ACC112 (cell line): ENCODE measurements at regions not wholly inside any gene's neighbourhood (a gene's known extent, or its start where the extent isn't known, plus 50 kb on each side); places are given as distances from the start of the nearest gene placed in this dataset.

Source experiments
- H2AFZ ChIP-seq: fragments of 200-600 bp; sonication (generic); one replicate; pipeline ENCODE4 v1.6.0; 2017; ENCODE audit warnings: antibody characterized with exemption, low read length; ENCODE audit not compliant: unreplicated experiment
- H3K27ac ChIP-seq: fragments of 200-600 bp; sonication (generic); 2 replicates; pipeline ENCODE4 v1.5.1; 2014; ENCODE audit warnings: low read depth, mild to moderate bottlenecking, antibody characterized with exemption, low read length, moderate library complexity
- H3K27me3 ChIP-seq: fragments of 200-600 bp; sonication (generic); 2 replicates; pipeline ENCODE4 v1.6.1; 2014; ENCODE audit warnings: mild to moderate bottlenecking, antibody characterized with exemption, low read length, moderate library complexity, mixed read lengths; ENCODE audit not compliant: insufficient read depth
- H3K36me3 ChIP-seq: fragments of 200-600 bp; sonication (generic); 2 replicates; pipeline ENCODE4 v1.6.1; 2016; ENCODE audit warnings: mild to moderate bottlenecking, antibody characterized with exemption, low read length, moderate library complexity, mixed read lengths; ENCODE audit not compliant: insufficient read depth
- H3K4me1 ChIP-seq: fragments of 200-600 bp; sonication (generic); one replicate; pipeline ENCODE4 v1.6.1; 2016; ENCODE audit warnings: low read length, mixed read lengths; ENCODE audit not compliant: insufficient read depth, unreplicated experiment, control insufficient read depth
- H3K4me3 ChIP-seq: fragments of 200-600 bp; sonication (generic); 2 replicates; pipeline ENCODE4 v1.5.1; 2014; ENCODE audit warnings: mild to moderate bottlenecking, low read depth, low read length
- H3K79me2 ChIP-seq: fragments of 200-600 bp; sonication (generic); one replicate; pipeline ENCODE4 v1.6.0; 2016; ENCODE audit warnings: low read length; ENCODE audit not compliant: control insufficient read depth, unreplicated experiment, insufficient read depth

GRCh38 chr2:12083713-12084419 is 337.4 kb downstream of the LPIN1 start:
- H3K27ac ChIP-seq: no peak overlapping the region
- H3K4me3 ChIP-seq: no peak overlapping the region
- no peaks in the 10 kb centered on the region for H3K36me3 ChIP-seq
- no peaks in the 10 kb centered on the region for H3K4me1 ChIP-seq
- no peaks in the 10 kb centered on the region for H3K27me3 ChIP-seq
- H3K79me2 ChIP-seq: no peaks in the 10 kb centered on the region
- H2AFZ ChIP-seq: no peak overlapping the region

GRCh38 chr2:12087175-12087574 is 340.7 kb downstream of the LPIN1 start:
- Histone ChIP-seq H3K4me1 (peaks cover 11% of the 10 kb centered on the region), H3K79me2 (no peaks in the 10 kb centered on the region), H3K4me3 (no peak overlapping the region), H2AFZ (no peak overlapping the region), H3K36me3 (no peaks in the 10 kb centered on the region), H3K27me3 (no peaks in the 10 kb centered on the region), H3K27ac (no peak overlapping the region)

- Histone ChIP-seq H3K36me3 (no peaks in the 10 kb centered on the region), H3K79me2 (no peaks in the 10 kb centered on the region), H3K27me3 (no peaks in the 10 kb centered on the region), H3K27ac (no peak overlapping the region), H3K4me1 (peaks cover 11% of the 10 kb centered on the region), H3K4me3 (no peak overlapping the region), H2AFZ (no peak overlapping the region)
Measured at GRCh38 chr2:12087671-12088380, 341.4 kb downstream of the LPIN1 start.

- Histone ChIP-seq H2AFZ (no peak overlapping the region), H3K4me3 (no peak overlapping the region), H3K4me1 (peaks cover 11% of the 10 kb centered on the region), H3K27me3 (no peaks in the 10 kb centered on the region), H3K27ac (no peak overlapping the region), H3K36me3 (no peaks in the 10 kb centered on the region), H3K79me2 (no peaks in the 10 kb centered on the region)
Measured at GRCh38 chr2:12089001-12089400, 342.6 kb downstream of the LPIN1 start.

DNA sequence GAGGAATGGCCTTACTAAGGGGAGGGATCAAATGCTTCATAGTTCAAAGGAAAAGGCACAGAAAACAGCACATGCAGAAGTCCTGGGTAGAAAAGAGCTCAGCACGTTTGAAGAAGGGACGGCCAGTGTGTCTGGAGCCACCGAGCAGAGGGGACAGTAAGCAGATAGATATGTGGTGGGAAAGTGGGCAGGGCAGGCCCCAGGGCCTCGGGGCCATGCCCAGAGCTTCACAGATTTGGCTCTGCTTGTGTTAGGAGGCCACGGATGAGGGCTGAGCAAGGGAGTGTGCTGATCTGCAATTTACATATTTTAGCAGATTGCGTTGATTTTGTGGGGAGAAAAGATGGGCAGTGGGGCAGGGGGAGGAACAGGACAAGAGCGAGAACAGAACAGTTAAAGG is 343.1 kb downstream of the LPIN1 start:
- Histone ChIP-seq H3K4me3 (no peak overlapping the region), H3K79me2 (no peaks in the 10 kb centered on the region), H3K36me3 (no peaks in the 10 kb centered on the region), H3K4me1 (peaks cover 11% of the 10 kb centered on the region), H3K27ac (no peak overlapping the region), H3K27me3 (no peaks in the 10 kb centered on the region), H2AFZ (no peak overlapping the region)

DNA sequence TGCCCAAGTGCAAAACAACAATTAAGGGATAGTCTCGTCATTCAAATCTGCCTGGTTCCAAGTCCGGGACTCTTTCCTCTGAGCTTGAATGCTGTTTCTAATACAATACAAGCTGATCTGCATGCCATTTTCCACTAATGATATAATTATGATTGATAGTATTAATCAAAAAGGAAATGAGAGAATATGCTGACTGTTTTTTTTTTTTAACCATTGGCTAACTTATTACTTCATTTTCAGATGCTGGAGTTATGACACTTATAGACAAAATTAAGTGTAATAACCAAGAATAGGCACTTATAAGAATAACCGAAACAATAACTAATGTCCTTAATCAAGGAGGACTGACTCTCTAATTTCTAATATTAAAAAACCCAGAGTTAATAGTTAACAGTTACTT is 343.6 kb downstream of the LPIN1 start:
- H3K27me3 ChIP-seq: no peaks in the 10 kb centered on the region
- H2AFZ ChIP-seq: no peak overlapping the region
- no peaks in the 10 kb centered on the region for H3K79me2 ChIP-seq
- no peak overlapping the region for H3K27ac ChIP-seq
- no peak overlapping the region for H3K4me3 ChIP-seq
- H3K36me3 ChIP-seq: no peaks in the 10 kb centered on the region
- H3K4me1 ChIP-seq: peaks cover 11% of the 10 kb centered on the region

DNA sequence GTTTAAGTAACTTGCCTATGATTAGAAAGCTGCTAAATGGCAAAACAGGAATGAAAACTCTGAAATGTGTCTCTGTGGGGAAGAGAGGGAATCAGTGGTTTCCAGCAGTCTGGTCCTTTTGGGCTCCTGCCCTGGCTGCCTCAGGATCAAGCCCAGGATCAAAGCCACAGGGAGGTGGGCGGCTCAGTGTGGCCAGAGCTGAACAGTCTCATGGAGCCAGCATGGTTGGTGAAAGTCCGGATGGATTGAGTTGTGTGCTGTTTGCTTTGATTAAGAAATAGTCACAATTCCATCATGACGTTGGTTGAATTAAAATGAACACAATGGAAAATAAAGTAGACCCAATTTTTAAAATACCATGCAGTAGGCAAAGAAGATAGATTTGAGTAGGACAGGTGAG is 344.2 kb downstream of the LPIN1 start:
- H3K27ac ChIP-seq: no peak overlapping the region
- H3K4me3 ChIP-seq: no peak overlapping the region
- H3K79me2 ChIP-seq: no peaks in the 10 kb centered on the region
- H3K27me3 ChIP-seq: no peaks in the 10 kb centered on the region
- H3K4me1 ChIP-seq: peaks cover 11% of the 10 kb centered on the region
- no peaks in the 10 kb centered on the region for H3K36me3 ChIP-seq
- H2AFZ ChIP-seq: no peak overlapping the region

DNA sequence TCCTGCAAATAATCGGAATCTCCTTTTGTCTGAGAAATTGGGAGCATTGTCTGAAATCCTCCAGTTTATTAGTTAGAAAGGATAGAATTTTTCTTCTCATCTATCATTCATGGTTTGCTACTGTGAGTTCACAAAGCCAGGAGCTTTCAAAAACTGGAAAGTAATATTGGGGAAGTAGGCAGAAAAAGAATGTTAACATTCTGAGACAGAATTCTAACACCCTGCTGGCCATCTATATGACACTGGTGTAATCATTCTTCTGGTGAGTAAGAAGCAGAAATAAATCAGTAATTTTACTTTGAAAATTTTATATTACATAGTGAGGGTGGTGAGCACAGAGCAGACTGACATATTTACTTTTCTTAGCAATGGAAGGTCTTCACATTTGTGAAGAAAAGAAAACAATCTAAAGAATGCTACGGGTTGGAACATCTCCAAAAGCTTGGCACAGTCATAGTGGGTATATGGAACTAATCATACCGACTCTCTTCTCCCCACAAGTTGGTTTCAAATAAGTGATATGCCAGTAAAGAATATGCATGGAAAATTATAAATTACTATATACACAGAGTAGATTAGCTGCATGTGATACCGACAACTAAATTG is 344.9 kb downstream of the LPIN1 start:
- Histone ChIP-seq H3K4me3 (no peak overlapping the region), H3K79me2 (no peaks in the 10 kb centered on the region), H3K27ac (no peak overlapping the region)

GRCh38 chr2:12094134-12094533 is 347.7 kb downstream of the LPIN1 start:
- Histone ChIP-seq H2AFZ (no peak overlapping the region), H3K4me3 (no peak overlapping the region), H3K27me3 (no peaks in the 10 kb centered on the region), H3K4me1 (peaks cover 11% of the 10 kb centered on the region), H3K27ac (no peak overlapping the region), H3K36me3 (no peaks in the 10 kb centered on the region), H3K79me2 (no peaks in the 10 kb centered on the region)

More for the DNA sequence above, 344.9 kb downstream of the LPIN1 start:
- H2AFZ ChIP-seq: no peak overlapping the region
- H3K27me3 ChIP-seq: no peaks in the 10 kb centered on the region
- peaks cover 11% of the 10 kb centered on the region for H3K4me1 ChIP-seq
- H3K36me3 ChIP-seq: no peaks in the 10 kb centered on the region

- Histone ChIP-seq H3K36me3 (no peaks in the 10 kb centered on the region), H3K4me3 (no peak overlapping the region)
Measured at GRCh38 chr2:12096051-12096787, 349.8 kb downstream of the LPIN1 start.

More at GRCh38 chr2:12096051-12096787, 349.8 kb downstream of the LPIN1 start:
- no peaks in the 10 kb centered on the region for H3K79me2 ChIP-seq
- H3K4me1 ChIP-seq: peaks cover 3% of the 10 kb centered on the region
- no peak overlapping the region for H2AFZ ChIP-seq
- H3K27me3 ChIP-seq: no peaks in the 10 kb centered on the region
- no peak overlapping the region for H3K27ac ChIP-seq
